HG03460 (cell line): ENCODE measurements at regions not wholly inside any gene's neighbourhood (a gene's known extent, or its start where the extent isn't known, plus 50 kb on each side); places are given as distances from the start of the nearest gene placed in this dataset.

ENCODE experiments used
- ATAC-seq: cut with Tn5 transposase; IDR thresholded peaks from one replicate; pipeline ENCODE4 v1.9.1; 2021; ENCODE audit not compliant: unreplicated experiment

DNA sequence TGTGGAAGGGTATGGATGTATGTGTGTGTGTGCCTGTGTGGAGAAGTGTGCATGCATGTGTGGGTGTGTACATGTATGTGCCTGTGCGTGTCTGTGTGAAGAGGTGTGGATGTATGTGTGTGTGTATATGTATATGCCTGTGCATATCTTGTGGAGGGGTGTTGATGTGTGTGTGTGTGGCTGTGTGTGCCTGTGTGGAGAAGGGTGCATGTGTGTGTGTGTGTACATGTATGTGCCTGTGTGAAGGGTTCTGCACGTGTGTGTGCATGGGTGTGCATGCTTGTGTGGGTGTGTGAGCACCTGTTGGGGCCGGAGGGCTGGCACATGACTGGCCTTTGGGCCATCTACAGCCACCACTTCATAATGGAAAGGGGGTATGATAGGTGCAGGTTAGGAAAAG, 291.4 kb downstream of the IRX2 start:
- ATAC-seq: no peak

DNA sequence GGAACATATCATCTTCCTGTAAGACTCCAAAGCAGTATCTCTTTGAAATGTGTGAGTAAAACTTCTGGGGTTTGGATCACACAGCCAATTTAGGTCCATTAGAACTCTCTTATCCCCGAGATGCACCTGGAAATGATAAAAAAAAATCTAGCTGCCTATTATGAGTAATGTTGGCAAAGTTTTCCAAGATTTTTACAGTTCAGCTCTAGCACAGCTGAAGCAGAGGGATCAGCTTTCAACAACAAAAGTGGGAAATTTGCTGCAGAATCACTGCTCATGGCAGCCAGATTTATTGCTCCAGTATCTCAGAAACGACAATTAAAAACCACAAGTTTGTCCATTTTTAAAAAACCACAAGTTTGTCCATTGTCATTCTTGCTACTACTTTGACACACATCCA, 292.2 kb downstream of the IRX2 start:
- no peak for ATAC-seq

DNA sequence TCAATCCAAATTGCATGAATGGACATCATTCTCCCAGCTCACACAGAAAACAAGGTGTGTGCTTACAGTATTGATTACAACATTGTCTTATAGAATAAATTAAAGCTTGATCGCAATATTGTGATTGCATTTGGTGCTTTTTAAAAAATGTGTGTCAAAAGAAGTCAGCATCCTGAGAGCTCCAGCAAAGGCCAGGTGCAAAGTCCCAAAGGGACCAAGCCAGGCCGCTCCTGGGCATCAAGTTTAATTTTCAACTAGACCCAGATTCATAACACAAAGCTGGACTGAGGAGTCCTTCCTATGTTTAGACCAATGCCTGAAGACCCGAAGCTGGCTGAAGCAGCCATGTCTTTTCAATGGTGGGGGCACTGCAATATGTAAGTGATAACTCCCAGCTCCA, 295.6 kb downstream of the IRX2 start:
- no peak for ATAC-seq

GRCh38 chr5:2454876-2455275, 296.6 kb downstream of the IRX2 start:
- no peak for ATAC-seq

GRCh38 chr5:2453781-2454180, 297.7 kb downstream of the IRX2 start:
- no peak for ATAC-seq

GRCh38 chr5:2451100-2451499, 300.4 kb downstream of the IRX2 start:
- no peak for ATAC-seq

- no peak for ATAC-seq
Measured at GRCh38 chr5:2442496-2443354, 308.8 kb downstream of the IRX2 start.

DNA sequence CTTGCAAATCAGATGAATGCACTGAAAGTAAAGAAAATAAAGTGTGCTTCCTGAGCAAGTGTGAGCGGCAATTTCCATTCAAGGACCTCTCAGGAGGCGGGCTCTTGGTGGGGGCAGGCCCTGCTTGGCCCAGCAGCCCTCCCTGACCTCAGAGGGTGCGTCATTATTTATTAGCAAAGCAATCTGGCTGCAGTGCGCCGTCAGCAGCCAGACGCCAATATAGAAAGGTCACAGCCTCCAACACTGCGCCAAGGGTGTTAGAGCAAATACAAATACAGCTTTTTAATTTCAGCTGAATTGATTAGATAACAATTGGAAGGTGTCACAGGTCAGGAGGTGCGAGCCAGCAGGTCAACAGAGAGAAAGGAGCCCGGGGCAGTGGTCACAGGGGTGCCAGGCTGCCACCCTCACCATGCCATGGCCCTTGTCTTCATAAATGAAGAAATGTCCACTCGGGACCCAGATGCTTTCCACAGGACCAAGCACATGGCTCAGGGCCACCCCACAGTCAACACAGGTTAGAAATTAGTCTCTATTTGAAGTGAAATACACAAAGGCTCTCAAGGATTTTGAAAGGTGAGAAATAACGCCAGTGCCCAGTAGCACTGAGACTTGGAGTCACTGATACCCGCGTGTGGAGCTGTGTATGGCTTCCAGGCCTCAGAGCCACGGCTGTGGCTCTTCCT, 309.8 kb downstream of the IRX2 start:
- ATAC-seq: no peak

DNA sequence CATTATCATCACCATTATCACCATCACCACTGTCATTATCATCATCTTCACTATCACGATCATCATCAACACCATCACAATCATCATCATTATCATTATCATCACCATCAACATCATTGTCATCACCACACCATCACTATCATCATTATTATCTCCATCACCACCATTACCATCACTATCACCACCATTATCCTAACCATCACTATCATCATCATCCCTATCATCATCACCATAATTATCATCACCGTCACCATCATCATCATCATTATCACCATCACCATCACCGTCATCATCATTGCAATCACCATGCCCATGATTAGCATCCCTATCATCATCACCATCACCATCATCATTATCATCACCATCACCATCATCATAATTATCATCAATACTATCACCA, 311.9 kb downstream of the IRX2 start:
- no peak for ATAC-seq

GRCh38 chr5:2433086-2433485, 318.4 kb downstream of the IRX2 start:
- no peak for ATAC-seq

DNA sequence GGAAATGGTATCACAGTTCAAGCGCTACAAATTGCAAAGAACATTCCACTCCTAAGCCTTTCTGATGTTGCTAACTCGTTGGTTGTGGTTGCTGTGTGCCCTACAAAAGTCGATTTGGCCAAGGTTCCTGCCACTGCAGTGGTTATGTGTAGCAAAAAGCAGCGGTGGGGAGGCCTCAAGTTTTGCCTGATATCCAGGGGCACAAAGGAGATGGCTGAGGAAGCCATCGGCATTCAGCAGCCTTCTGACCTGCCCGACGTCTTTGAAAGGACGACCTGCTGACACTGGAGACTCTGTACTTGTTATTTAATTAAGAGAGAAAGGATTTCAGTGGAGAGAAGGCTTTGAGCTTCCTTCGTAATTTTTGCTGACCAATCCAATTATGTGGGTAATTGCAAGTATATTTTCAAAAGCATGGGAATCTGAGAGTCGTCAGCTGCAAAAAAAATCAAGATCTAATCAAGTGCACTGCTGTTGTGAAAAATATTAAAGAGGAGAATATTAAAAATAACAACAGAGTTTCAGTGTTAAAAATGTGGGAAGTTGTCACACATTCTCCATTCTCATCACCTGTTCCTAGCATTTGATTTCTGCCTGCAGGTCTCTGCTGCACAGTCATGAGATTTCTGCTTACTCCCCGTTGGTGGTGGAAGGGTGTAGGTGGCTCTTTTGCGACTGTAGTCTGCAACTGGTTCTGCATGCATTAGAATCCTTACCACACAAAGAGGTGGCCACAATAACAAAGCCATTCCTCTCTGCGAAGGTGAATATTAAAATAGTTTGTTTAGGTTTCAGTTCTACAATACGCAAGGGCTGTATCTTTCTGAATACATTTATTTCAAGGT, 319.2 kb downstream of the IRX2 start:
- no peak for ATAC-seq

DNA sequence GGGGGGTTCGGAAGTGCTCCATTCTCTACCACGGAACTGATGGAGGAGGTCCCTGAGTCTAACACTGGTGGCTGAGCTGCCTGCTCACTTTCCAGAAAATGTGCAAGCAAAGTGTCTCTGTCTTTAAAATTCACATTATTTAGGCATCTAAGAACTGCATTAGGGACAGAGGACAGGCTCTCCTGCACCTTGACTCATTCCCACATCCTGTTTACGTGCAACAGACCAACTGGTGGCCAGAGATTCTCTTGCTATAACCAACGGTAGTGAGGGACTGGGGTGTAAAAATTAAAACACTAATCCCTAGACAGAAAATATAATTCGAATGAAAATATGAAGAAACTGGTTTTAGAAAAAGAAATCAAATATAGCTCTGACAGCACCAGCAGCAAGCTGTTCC, 320.9 kb downstream of the IRX2 start:
- no peak for ATAC-seq

DNA sequence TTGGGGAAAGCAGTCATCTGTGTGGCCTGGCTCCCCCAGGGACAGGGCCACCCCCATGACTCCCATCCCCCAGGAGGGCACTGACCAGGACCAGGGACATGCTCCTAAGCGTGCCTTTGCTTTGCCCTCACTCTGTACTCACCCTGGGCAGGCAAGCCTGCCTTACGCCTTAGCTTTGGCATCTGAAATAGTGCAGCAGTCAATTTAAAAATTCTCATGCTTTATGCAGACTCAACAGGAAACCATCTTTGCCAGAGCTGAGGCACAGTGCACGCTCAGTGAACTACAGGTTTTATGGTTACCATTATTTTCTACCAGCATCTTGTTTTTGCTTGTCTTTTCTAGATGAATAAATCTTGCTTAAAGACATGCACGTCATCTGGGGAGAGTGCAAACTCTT, 323.5 kb downstream of the IRX2 start:
- ATAC-seq: no peak

- no peak for ATAC-seq
Measured at GRCh38 chr5:2423634-2424033, 327.8 kb downstream of the IRX2 start.

DNA sequence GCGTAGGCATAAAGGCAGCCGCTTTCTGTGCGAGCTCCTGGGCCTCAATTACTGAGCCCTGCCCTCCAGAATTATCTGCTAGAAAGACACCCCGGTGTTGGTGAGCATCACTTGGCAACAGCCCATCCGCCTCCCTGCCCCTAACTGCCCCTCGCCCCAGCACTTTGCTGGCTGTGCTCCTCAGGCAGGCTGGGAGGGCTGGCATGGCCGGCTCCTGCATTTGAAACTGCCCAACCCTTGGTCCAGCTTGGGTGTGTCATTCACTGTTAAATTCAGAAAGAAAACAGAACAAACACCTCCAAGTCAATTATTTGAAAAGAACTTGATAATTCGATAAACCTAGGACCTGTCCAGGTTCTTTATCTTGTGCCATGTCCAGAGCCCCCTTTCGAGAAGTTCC, 334.2 kb downstream of the IRX2 start:
- ATAC-seq: no peak

GRCh38 chr5:2415678-2416077, 335.8 kb downstream of the IRX2 start:
- ATAC-seq: no peak

DNA sequence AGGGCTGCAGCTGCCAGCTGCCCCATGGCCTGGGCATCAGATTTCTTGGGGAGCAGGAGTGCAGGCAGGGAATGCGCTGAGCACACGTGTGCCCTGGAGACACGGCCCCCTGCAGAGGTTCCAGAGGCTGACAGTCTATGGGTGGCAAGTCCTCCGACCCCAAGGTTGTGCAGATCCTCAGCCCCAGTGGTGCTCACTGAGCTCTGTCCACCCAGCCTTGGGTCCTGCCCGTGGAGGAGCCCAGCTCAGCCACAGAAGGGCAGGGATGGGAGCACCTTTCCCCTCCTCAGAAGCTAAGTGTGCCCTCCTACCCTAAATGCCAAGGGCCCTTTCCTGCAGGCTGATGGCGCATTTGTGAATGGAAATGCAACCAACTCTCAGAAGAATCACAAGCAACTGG, 341.0 kb downstream of the IRX2 start:
- ATAC-seq: no peak

GRCh38 chr5:2403296-2403695, 348.2 kb downstream of the IRX2 start:
- no peak for ATAC-seq

- no peak for ATAC-seq
Measured at GRCh38 chr5:2399804-2400203, 351.7 kb downstream of the IRX2 start.

GRCh38 chr5:2399096-2399495, 352.4 kb downstream of the IRX2 start:
- ATAC-seq: no peak

- no peak for ATAC-seq
Measured at GRCh38 chr5:2393556-2393955, 357.9 kb downstream of the IRX2 start.

DNA sequence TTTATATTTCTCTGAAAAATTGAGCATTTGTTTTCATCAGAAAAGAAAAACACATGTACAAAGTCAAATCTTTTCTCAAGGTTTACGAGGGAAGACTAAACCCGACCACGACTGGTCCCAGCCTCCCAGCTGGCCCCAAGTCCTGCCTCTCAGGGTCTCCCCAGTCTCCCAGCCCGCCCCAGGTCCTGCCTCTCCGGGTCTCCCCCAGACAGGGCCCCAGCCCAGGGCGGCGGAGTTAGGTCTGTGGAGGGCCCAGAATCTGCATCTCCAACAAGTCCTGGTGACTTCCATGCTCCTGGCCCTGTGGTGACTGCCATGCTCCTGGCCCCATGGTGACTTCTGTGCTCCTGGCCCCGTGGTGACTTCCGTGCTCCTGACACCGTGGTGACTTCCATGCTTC, 359.9 kb downstream of the IRX2 start:
- no peak for ATAC-seq
